ENCODE measurements at regions not wholly inside any gene's neighbourhood (a gene's known extent, or its start where the extent isn't known, plus 50 kb on each side); places are given as distances from the start of the nearest gene placed in this dataset.

- no peak for TF ChIP-seq CTCF (optimal IDR thresholded peaks at IDR 0.05 in 1 of 3, IDR thresholded peaks at IDR 0.05 in 1 of 3, conservative IDR thresholded peaks at IDR 0.05 in 1 of 3; ENCODE audit: extremely low read depth in 1 of 3, insufficient read depth in 2 of 3, low read length in 3 of 3)
- no peak for TF ChIP-seq EZH2 (IDR thresholded peaks at IDR 0.05; ENCODE audit: low read length)
These were observed 78.9 kb upstream of the JAK1 start for GRCh38 chr1:65045022-65045817.

Measured in keratinocyte (primary cell).